Spinal cord (tissue), 9 donors: ENCODE measurements at regions not wholly inside any gene's neighbourhood (a gene's known extent, or its start where the extent isn't known, plus 50 kb on each side); places are given as distances from the start of the nearest gene placed in this dataset.
A peak's percentile ranks its signal among the peaks of the same experiment; 100 is the strongest.

ENCODE experiments used
- DNase-seq, 6 donors: peaks; one replicate each; pipeline versions ENCODE4 v3.0.0 to v3.0.0-alpha.2; 2013 to 2015; ENCODE audit warnings: low spot score in 6 of 6, low read depth in 4 of 6
- H3K27ac ChIP-seq: one replicate; pipeline ENCODE4 v1.5.1; 2013; ENCODE audit warnings: low read depth, low read length, control low read depth
- H3K27me3 ChIP-seq: one replicate; pipeline ENCODE4 v1.6.1; 2013; ENCODE audit warnings: low read length; ENCODE audit not compliant: control insufficient read depth, insufficient read depth
- H3K36me3 ChIP-seq: one replicate; pipeline ENCODE4 v1.6.1; 2013; ENCODE audit warnings: low read length; ENCODE audit not compliant: control insufficient read depth, insufficient read depth
- H3K4me1 ChIP-seq: one replicate; pipeline ENCODE4 v1.6.1; 2013; ENCODE audit warnings: low read length; ENCODE audit not compliant: control insufficient read depth, insufficient read depth
- H3K4me3 ChIP-seq: one replicate; pipeline ENCODE4 v1.5.1; 2013; ENCODE audit warnings: low read depth, low read length, control low read depth
- H3K9me3 ChIP-seq: one replicate; pipeline ENCODE4 v1.6.1; 2013; ENCODE audit warnings: low read length; ENCODE audit not compliant: control insufficient read depth, insufficient read depth
- WGBS: methylation state at CpG from one replicate; pipeline ENCODE4 v1.1.5; 2013; ENCODE audit warnings: missing lambda C conversion rate; ENCODE audit not compliant: insufficient coverage; 5-methylcytosine and 5-hydroxymethylcytosine counted together
- donor health status: healthy.

- no peak for DNase-seq
- no peaks in the 10 kb centered on the region for H3K4me1 ChIP-seq
- H3K9me3 ChIP-seq = no peaks in the 10 kb centered on the region
- no peaks in the 10 kb centered on the region for H3K36me3 ChIP-seq
- H3K27me3 ChIP-seq = no peaks in the 10 kb centered on the region
- no peak overlapping the region for H3K4me3 ChIP-seq
- WGBS = 100% methylated on average over 1 of the region's 1 CpG
- H3K27ac ChIP-seq = no peak overlapping the region
Measured at GRCh38 chr16:76007645-76008044, 269.6 kb upstream of the CNTNAP4 start.

- no CpG with 5 or more reads among the region's 2 CpGs for WGBS
- H3K4me3 ChIP-seq = no peak overlapping the region
- no peaks in the 10 kb centered on the region for H3K36me3 ChIP-seq
- no peak for DNase-seq
- no peaks in the 10 kb centered on the region for H3K4me1 ChIP-seq
- no peak overlapping the region for H3K27ac ChIP-seq
- H3K9me3 ChIP-seq = no peaks in the 10 kb centered on the region
- no peaks in the 10 kb centered on the region for H3K27me3 ChIP-seq
Measured at GRCh38 chr16:76023835-76024234, 253.4 kb upstream of the CNTNAP4 start.

- DNase-seq = no peak
- Histone ChIP-seq H3K9me3 (peaks cover 6% of the 10 kb centered on the region), H3K36me3 (no peaks in the 10 kb centered on the region), H3K27me3 (no peaks in the 10 kb centered on the region), H3K4me1 (no peaks in the 10 kb centered on the region), H3K4me3 (no peak overlapping the region), H3K27ac (no peak overlapping the region)
- WGBS = 10% methylated on average over 1 of the region's 2 CpGs
Measured at GRCh38 chr16:76035689-76036088, 241.5 kb upstream of the CNTNAP4 start.

- Histone ChIP-seq H3K9me3 (peaks cover 6% of the 10 kb centered on the region), H3K27me3 (no peaks in the 10 kb centered on the region), H3K4me3 (no peak overlapping the region), H3K36me3 (no peaks in the 10 kb centered on the region), H3K27ac (no peak overlapping the region), H3K4me1 (no peaks in the 10 kb centered on the region)
- peak in 1 of 6 donors; percentile 5 for DNase-seq
- no CpG with 5 or more reads among the region's 1 CpG for WGBS
Measured at GRCh38 chr16:76038097-76038496, 239.1 kb upstream of the CNTNAP4 start.

GRCh38 chr16:76052725-76053124 lies 224.5 kb upstream of the CNTNAP4 start:
- Histone ChIP-seq H3K4me3 (no peak overlapping the region), H3K4me1 (no peaks in the 10 kb centered on the region), H3K27me3 (no peaks in the 10 kb centered on the region), H3K36me3 (no peaks in the 10 kb centered on the region), H3K9me3 (no peaks in the 10 kb centered on the region), H3K27ac (no peak overlapping the region)
- DNase-seq = no peak
- WGBS = no CpG with 5 or more reads among the region's 2 CpGs

- Histone ChIP-seq H3K4me3 (no peak overlapping the region), H3K9me3 (no peaks in the 10 kb centered on the region), H3K27me3 (no peaks in the 10 kb centered on the region), H3K27ac (no peak overlapping the region), H3K4me1 (no peaks in the 10 kb centered on the region), H3K36me3 (no peaks in the 10 kb centered on the region)
- WGBS = 71% methylated on average over 1 of the region's 3 CpGs
- no peak for DNase-seq
Measured at GRCh38 chr16:76059186-76059585, 218.0 kb upstream of the CNTNAP4 start.

- Histone ChIP-seq H3K27ac (no peak overlapping the region), H3K4me1 (no peaks in the 10 kb centered on the region), H3K4me3 (no peak overlapping the region), H3K36me3 (no peaks in the 10 kb centered on the region), H3K27me3 (no peaks in the 10 kb centered on the region), H3K9me3 (no peaks in the 10 kb centered on the region)
- no CpG with 5 or more reads among the region's 2 CpGs for WGBS
- no peak for DNase-seq
Measured at GRCh38 chr16:76059701-76060100, 217.5 kb upstream of the CNTNAP4 start.

GRCh38 chr16:76071690-76072089 lies 205.5 kb upstream of the CNTNAP4 start:
- H3K36me3 ChIP-seq = no peaks in the 10 kb centered on the region
- no peaks in the 10 kb centered on the region for H3K27me3 ChIP-seq
- DNase-seq = no peak
- H3K9me3 ChIP-seq = no peaks in the 10 kb centered on the region
- no peak overlapping the region for H3K27ac ChIP-seq
- H3K4me1 ChIP-seq = no peaks in the 10 kb centered on the region
- no peak overlapping the region for H3K4me3 ChIP-seq
- WGBS = 80% methylated on average over 1 of the region's 2 CpGs

- DNase-seq = peak in 1 of 6 donors; percentile 18
- 49% methylated on average over 2 of the region's 6 CpGs for WGBS
- H3K9me3 ChIP-seq = no peaks in the 10 kb centered on the region
- H3K27me3 ChIP-seq = no peaks in the 10 kb centered on the region
- H3K36me3 ChIP-seq = no peaks in the 10 kb centered on the region
- H3K27ac ChIP-seq = no peak overlapping the region
- H3K4me1 ChIP-seq = no peaks in the 10 kb centered on the region
- H3K4me3 ChIP-seq = no peak overlapping the region
Measured at GRCh38 chr16:76081967-76082366, 195.2 kb upstream of the CNTNAP4 start.

GRCh38 chr16:76106647-76107046 lies 170.6 kb upstream of the CNTNAP4 start:
- Histone ChIP-seq H3K4me1 (no peaks in the 10 kb centered on the region), H3K27ac (no peak overlapping the region), H3K9me3 (no peaks in the 10 kb centered on the region), H3K27me3 (no peaks in the 10 kb centered on the region), H3K4me3 (no peak overlapping the region), H3K36me3 (no peaks in the 10 kb centered on the region)
- WGBS = 91% methylated on average over 4 of the region's 6 CpGs
- no peak for DNase-seq
